ENCODE measurements at regions not wholly inside any gene's neighbourhood (a gene's known extent, or its start where the extent isn't known, plus 50 kb on each side); places are given as distances from the start of the nearest gene placed in this dataset.

GRCh38 chr11:119982517-119983239 lies 155.2 kb downstream of the TRIM29 start:
- DNase-seq (ENCODE audit: low read depth in 2 of 2): no peak

GRCh38 chr11:119980431-119980830 lies 157.5 kb downstream of the TRIM29 start:
- DNase-seq (ENCODE audit: low read depth in 2 of 2): no peak

GRCh38 chr11:119979701-119980100 lies 158.2 kb downstream of the TRIM29 start:
- DNase-seq (ENCODE audit: low read depth in 2 of 2): no peak

- no peak for DNase-seq (ENCODE audit: low read depth in 2 of 2)
Measured at GRCh38 chr11:119978696-119979095, 159.2 kb downstream of the TRIM29 start.

- no peak for DNase-seq (ENCODE audit: low read depth in 2 of 2)
Measured at GRCh38 chr11:119977881-119978280, 160.0 kb downstream of the TRIM29 start.

- DNase-seq (ENCODE audit: low read depth in 2 of 2): no peak
Measured at GRCh38 chr11:119977561-119977860, 160.4 kb downstream of the TRIM29 start.

GRCh38 chr11:119976805-119977560 lies 160.9 kb downstream of the TRIM29 start:
- DNase-seq (ENCODE audit: low read depth in 2 of 2): no peak

- DNase-seq (ENCODE audit: low read depth in 2 of 2): no peak
Measured at GRCh38 chr11:119975561-119976152, 162.3 kb downstream of the TRIM29 start.

GRCh38 chr11:119974467-119974866 lies 163.4 kb downstream of the TRIM29 start:
- DNase-seq (ENCODE audit: low read depth in 2 of 2): no peak

GRCh38 chr11:119974051-119974450 lies 163.9 kb downstream of the TRIM29 start:
- DNase-seq (ENCODE audit: low read depth in 2 of 2): no peak

GRCh38 chr11:119972281-119972680 lies 165.6 kb downstream of the TRIM29 start:
- no peak for DNase-seq (ENCODE audit: low read depth in 2 of 2)

- DNase-seq (ENCODE audit: low read depth in 2 of 2): no peak
Measured at GRCh38 chr11:119970555-119971304, 167.2 kb downstream of the TRIM29 start.

GRCh38 chr11:119964136-119965025 lies 173.5 kb downstream of the TRIM29 start:
- no peak for DNase-seq (ENCODE audit: low read depth in 2 of 2)

GRCh38 chr11:119957951-119958350 lies 180.0 kb downstream of the TRIM29 start:
- no peak for DNase-seq (ENCODE audit: low read depth in 2 of 2)

- DNase-seq (ENCODE audit: low read depth in 2 of 2): no peak
Measured at GRCh38 chr11:119952441-119952840, 185.5 kb downstream of the TRIM29 start.

- no peak for DNase-seq (ENCODE audit: low read depth in 2 of 2)
Measured at GRCh38 chr11:119943298-119943655, 194.6 kb downstream of the TRIM29 start.

GRCh38 chr11:119942583-119943297 lies 195.2 kb downstream of the TRIM29 start:
- DNase-seq (ENCODE audit: low read depth in 2 of 2): no peak

- DNase-seq (ENCODE audit: low read depth in 2 of 2): no peak
Measured at GRCh38 chr11:119941636-119942411, 196.1 kb downstream of the TRIM29 start.

- DNase-seq (ENCODE audit: low read depth in 2 of 2): no peak
Measured at GRCh38 chr11:119941171-119941570, 196.7 kb downstream of the TRIM29 start.

- DNase-seq (ENCODE audit: low read depth in 2 of 2): no peak
Measured at GRCh38 chr11:119940401-119940976, 197.4 kb downstream of the TRIM29 start.
